PC-3 (cell line): ENCODE measurements at regions not wholly inside any gene's neighbourhood (a gene's known extent, or its start where the extent isn't known, plus 50 kb on each side); places are given as distances from the start of the nearest gene placed in this dataset.

ENCODE experiments used
- CTCF ChIP-seq: fragments of 300-600 bp; sonication (generic); conservative IDR thresholded peaks from 2 replicates; pipeline ENCODE4 v1.5.1; 2017; ENCODE audit warnings: antibody characterized with exemption, low read depth, mild to moderate bottlenecking, low read length
- EZH2 ChIP-seq: fragments of 300-600 bp; sonication (generic); IDR thresholded peaks from one replicate; pipeline ENCODE4 v1.6.1; 2017; ENCODE audit warnings: antibody characterized with exemption, mild to moderate bottlenecking, low read length; ENCODE audit not compliant: unreplicated experiment

- TF ChIP-seq CTCF (no peak), EZH2 (no peak)
Observed at GRCh38 chr4:167867191-167867590, 225.1 kb upstream of the ANXA10 start.
